HCT116 (cell line): ENCODE measurements at regions not wholly inside any gene's neighbourhood (a gene's known extent, or its start where the extent isn't known, plus 50 kb on each side); places are given as distances from the start of the nearest gene placed in this dataset.

Source experiments
- POLR2A ChIP-seq: IDR thresholded peaks from 2 replicates; pipeline ENCODE4 v1.7.0; 2011; ENCODE audit warnings: borderline replicate concordance; ENCODE audit not compliant: insufficient read depth, insufficient read length; ENCODE audit errors: extremely low read depth
- TF ChIP-seq, protein P1 (sequence below): IDR thresholded peaks from 2 replicates; pipeline ENCODE4 v1.6.1; 2012; ENCODE audit warnings: low read depth

DNA sequence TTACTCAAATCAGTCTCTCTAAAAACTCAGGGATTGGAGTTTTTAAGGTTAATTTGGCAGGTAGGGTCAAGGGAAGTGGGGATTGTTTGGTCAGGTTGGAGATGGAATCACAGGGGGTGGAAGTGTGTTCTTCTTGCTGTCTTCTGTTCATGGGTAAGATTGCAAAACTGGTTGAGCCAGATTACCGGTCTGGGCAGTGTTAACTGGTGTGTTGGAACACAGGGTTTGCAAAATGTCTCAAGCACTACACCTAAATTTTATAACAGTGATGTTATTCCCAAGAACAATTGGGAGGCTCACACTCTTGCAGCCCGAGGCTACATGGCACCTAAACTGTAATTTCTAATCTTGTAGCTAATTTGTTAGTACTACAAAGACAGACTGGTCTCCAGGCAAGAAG lies 425.4 kb downstream of the PLOD2 start:
- TF ChIP-seq POLR2A: no peak
- TF ChIP-seq, protein P1, sequence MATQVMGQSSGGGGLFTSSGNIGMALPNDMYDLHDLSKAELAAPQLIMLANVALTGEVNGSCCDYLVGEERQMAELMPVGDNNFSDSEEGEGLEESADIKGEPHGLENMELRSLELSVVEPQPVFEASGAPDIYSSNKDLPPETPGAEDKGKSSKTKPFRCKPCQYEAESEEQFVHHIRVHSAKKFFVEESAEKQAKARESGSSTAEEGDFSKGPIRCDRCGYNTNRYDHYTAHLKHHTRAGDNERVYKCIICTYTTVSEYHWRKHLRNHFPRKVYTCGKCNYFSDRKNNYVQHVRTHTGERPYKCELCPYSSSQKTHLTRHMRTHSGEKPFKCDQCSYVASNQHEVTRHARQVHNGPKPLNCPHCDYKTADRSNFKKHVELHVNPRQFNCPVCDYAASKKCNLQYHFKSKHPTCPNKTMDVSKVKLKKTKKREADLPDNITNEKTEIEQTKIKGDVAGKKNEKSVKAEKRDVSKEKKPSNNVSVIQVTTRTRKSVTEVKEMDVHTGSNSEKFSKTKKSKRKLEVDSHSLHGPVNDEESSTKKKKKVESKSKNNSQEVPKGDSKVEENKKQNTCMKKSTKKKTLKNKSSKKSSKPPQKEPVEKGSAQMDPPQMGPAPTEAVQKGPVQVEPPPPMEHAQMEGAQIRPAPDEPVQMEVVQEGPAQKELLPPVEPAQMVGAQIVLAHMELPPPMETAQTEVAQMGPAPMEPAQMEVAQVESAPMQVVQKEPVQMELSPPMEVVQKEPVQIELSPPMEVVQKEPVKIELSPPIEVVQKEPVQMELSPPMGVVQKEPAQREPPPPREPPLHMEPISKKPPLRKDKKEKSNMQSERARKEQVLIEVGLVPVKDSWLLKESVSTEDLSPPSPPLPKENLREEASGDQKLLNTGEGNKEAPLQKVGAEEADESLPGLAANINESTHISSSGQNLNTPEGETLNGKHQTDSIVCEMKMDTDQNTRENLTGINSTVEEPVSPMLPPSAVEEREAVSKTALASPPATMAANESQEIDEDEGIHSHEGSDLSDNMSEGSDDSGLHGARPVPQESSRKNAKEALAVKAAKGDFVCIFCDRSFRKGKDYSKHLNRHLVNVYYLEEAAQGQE: no peak
